HG03095 (cell line): ENCODE measurements at regions not wholly inside any gene's neighbourhood (a gene's known extent, or its start where the extent isn't known, plus 50 kb on each side); places are given as distances from the start of the nearest gene placed in this dataset.
"Not testable (repeated sequence)": the region's sequence is repeated elsewhere in the genome, so short reads cannot be mapped to it uniquely, and the experiment has no call there.

Experiments
- ATAC-seq: cut with Tn5 transposase; IDR thresholded peaks from one replicate; pipeline ENCODE4 v1.9.1; 2021; ENCODE audit warnings: moderate library complexity; ENCODE audit not compliant: unreplicated experiment

- no peak for ATAC-seq
Observed at GRCh38 chr2:17257189-17257909, 260.9 kb downstream of the RAD51AP2 start.

GRCh38 chr2:17255071-17255470, 263.2 kb downstream of the RAD51AP2 start:
- no peak for ATAC-seq

GRCh38 chr2:17254421-17254820, 263.8 kb downstream of the RAD51AP2 start:
- no peak for ATAC-seq

- ATAC-seq = no peak
Observed at GRCh38 chr2:17252258-17252657, 266.0 kb downstream of the RAD51AP2 start.

GRCh38 chr2:17251171-17251570, 267.1 kb downstream of the RAD51AP2 start:
- ATAC-seq = no peak

GRCh38 chr2:17249249-17249648, 269.0 kb downstream of the RAD51AP2 start:
- no peak for ATAC-seq

GRCh38 chr2:17245906-17246305, 272.3 kb downstream of the RAD51AP2 start:
- ATAC-seq = no peak

GRCh38 chr2:17242813-17243485, 275.3 kb downstream of the RAD51AP2 start:
- ATAC-seq = no peak

- ATAC-seq = no peak
Observed at GRCh38 chr2:17239550-17239949, 278.7 kb downstream of the RAD51AP2 start.

GRCh38 chr2:17235167-17235566, 283.1 kb downstream of the RAD51AP2 start:
- no peak for ATAC-seq

- no peak for ATAC-seq
Observed at GRCh38 chr2:17232776-17233556, 285.3 kb downstream of the RAD51AP2 start.

GRCh38 chr2:17231394-17231965, 286.8 kb downstream of the RAD51AP2 start:
- no peak for ATAC-seq

- no peak for ATAC-seq
Observed at GRCh38 chr2:17229414-17229813, 288.8 kb downstream of the RAD51AP2 start.

- ATAC-seq = no peak
Observed at GRCh38 chr2:17228461-17228860, 289.8 kb downstream of the RAD51AP2 start.

GRCh38 chr2:17227856-17228255, 290.4 kb downstream of the RAD51AP2 start:
- no peak for ATAC-seq

GRCh38 chr2:17226941-17227490, 291.2 kb downstream of the RAD51AP2 start:
- no peak for ATAC-seq

GRCh38 chr2:17223211-17223610, 295.0 kb downstream of the RAD51AP2 start:
- ATAC-seq = no peak

- ATAC-seq = no peak
Observed at GRCh38 chr2:17208511-17208910, 309.7 kb downstream of the RAD51AP2 start.

GRCh38 chr2:17206771-17207170, 311.5 kb downstream of the RAD51AP2 start:
- ATAC-seq = no peak

- ATAC-seq = not testable (repeated sequence)
Observed at GRCh38 chr2:17204214-17204613, 314.0 kb downstream of the RAD51AP2 start.

- ATAC-seq = peak; percentile 97
Observed at GRCh38 chr2:17202628-17203027, 315.6 kb downstream of the RAD51AP2 start.
